ENCODE measurements at regions not wholly inside any gene's neighbourhood (a gene's known extent, or its start where the extent isn't known, plus 50 kb on each side); places are given as distances from the start of the nearest gene placed in this dataset.

DNA sequence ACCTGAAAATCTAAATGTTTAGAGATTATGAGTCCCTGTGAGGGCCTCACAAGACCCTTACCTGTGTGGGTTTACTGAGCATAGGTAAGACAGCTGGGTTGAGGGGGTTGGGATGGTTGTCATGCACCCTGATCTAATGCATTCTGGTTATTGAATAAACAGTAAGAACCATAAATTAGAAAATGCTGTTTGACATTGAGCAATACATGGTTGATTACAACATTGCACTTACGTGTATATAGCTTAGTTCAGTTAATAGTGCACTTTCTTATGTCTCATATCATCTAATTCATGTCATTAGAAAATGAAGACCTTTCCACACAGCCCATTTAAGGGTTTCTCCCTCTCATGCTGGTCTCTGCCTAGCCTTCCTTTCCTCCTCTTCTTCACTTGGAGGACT lies 253.5 kb upstream of the ATP5MC3 start:
- TF ChIP-seq ZBTB33 (IDR thresholded peaks at IDR 0.05; ENCODE audit: extremely low read depth, insufficient replicate concordance, low read length) (no peak), EZH2phosphoT487 (IDR thresholded peaks at IDR 0.05; ENCODE audit: borderline replicate concordance) (no peak), CEBPB (IDR thresholded peaks at IDR 0.05; ENCODE audit: low read depth) (no peak), CTCF (IDR thresholded peaks at IDR 0.05 in 2 of 3, conservative IDR thresholded peaks at IDR 0.05 in 1 of 3; ENCODE audit: borderline replicate concordance in 1 of 3, insufficient read depth in 1 of 3, low read depth in 2 of 3, low read length in 2 of 3) (no peak), POLR2AphosphoS5 (IDR thresholded peaks at IDR 0.05; ENCODE audit: low read depth, low read length) (no peak), EZH2 (IDR thresholded peaks at IDR 0.05) (no peak)
- TF ChIP-seq, protein P1, sequence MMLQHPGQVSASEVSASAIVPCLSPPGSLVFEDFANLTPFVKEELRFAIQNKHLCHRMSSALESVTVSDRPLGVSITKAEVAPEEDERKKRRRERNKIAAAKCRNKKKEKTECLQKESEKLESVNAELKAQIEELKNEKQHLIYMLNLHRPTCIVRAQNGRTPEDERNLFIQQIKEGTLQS (IDR thresholded peaks at IDR 0.05): no peak
